Astrocyte (in vitro differentiated cells and primary cell): ENCODE measurements at regions not wholly inside any gene's neighbourhood (a gene's known extent, or its start where the extent isn't known, plus 50 kb on each side); places are given as distances from the start of the nearest gene placed in this dataset.

Experiments used
- EZH2 ChIP-seq: IDR thresholded peaks from 2 replicates; pipeline ENCODE4 v1.6.1; 2012; ENCODE audit warnings: mild to moderate bottlenecking, low read length, inconsistent platforms; ENCODE audit not compliant: insufficient read depth
- TF ChIP-seq, protein P1 (sequence below): IDR thresholded peaks from 2 replicates; pipeline ENCODE4 v1.5.1; 2011; ENCODE audit warnings: low read depth, mild to moderate bottlenecking, inconsistent platforms, low read length, moderate library complexity; ENCODE audit not compliant: insufficient read depth

DNA sequence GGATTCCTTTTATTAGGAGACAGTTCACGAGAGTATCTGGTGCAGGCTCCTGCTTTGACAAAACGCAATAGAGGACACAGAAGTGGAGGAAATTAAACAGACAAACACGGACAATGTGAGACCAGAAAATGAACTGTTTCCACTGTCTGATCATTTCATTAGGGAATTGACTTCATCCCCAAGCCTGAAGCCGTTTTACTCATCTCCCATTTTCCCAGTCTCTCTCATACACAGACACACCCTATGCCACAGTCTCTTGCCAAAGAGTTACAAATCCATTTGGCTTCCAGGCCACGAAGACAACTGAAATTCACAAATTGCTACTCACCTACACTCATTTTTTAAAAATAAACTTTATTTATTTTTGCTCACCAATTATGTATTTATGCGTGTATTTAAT lies 1087.8 kb upstream of the TMEM132C start:
- TF ChIP-seq, protein P1, sequence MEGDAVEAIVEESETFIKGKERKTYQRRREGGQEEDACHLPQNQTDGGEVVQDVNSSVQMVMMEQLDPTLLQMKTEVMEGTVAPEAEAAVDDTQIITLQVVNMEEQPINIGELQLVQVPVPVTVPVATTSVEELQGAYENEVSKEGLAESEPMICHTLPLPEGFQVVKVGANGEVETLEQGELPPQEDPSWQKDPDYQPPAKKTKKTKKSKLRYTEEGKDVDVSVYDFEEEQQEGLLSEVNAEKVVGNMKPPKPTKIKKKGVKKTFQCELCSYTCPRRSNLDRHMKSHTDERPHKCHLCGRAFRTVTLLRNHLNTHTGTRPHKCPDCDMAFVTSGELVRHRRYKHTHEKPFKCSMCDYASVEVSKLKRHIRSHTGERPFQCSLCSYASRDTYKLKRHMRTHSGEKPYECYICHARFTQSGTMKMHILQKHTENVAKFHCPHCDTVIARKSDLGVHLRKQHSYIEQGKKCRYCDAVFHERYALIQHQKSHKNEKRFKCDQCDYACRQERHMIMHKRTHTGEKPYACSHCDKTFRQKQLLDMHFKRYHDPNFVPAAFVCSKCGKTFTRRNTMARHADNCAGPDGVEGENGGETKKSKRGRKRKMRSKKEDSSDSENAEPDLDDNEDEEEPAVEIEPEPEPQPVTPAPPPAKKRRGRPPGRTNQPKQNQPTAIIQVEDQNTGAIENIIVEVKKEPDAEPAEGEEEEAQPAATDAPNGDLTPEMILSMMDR, result no peak
- no peak for TF ChIP-seq EZH2
